Prostate gland (tissue), 2 donors: ENCODE measurements at regions not wholly inside any gene's neighbourhood (a gene's known extent, or its start where the extent isn't known, plus 50 kb on each side); places are given as distances from the start of the nearest gene placed in this dataset.

Source experiments
- CTCF ChIP-seq, 4 experiments: fragments of 200-600 bp in 2 of 4; fragments of 450-650 bp in 2 of 4; sonication (generic) in 2 of 4; IDR thresholded peaks; 1 replicate in 3 of 4; 2 replicates in 1 of 4; pipeline ENCODE4 v1.5.1; 2016 to 2019; ENCODE audit warnings: antibody characterized with exemption in 4 of 4, mild to moderate bottlenecking in 2 of 4, moderate library complexity in 2 of 4
- POLR2AphosphoS5 ChIP-seq: sonication (generic); formaldehyde crosslinking; IDR thresholded peaks from one replicate; pipeline ENCODE4 v1.6.1; 2017; ENCODE audit warnings: antibody characterized with exemption

DNA sequence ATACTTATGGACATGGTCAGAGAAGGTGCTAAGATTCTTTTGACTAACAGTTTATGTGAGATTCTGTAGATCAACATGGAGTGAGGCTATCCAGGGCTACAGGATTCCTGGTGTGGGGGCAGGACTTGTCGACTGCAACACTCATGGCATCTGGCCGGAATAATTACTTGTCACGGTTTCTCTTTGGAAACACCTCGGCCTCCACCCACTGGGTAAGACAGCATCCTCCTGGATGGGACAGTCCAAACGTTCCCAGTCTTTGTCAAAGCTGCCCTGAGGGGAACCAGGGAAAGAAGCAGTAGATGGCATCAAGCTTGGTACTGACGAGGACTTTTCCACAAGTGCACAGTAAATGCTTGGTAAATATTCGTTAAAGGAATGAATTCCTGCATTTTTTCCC, 762.8 kb downstream of the BRD1 start:
- TF ChIP-seq CTCF (IDR thresholded peaks at IDR 0.05) = no peak
- TF ChIP-seq POLR2AphosphoS5 = no peak
